Amniotic epithelial cell (primary cell): ENCODE measurements at regions not wholly inside any gene's neighbourhood (a gene's known extent, or its start where the extent isn't known, plus 50 kb on each side); places are given as distances from the start of the nearest gene placed in this dataset.

Experiments
- DNase-seq: peaks from one replicate; pipeline ENCODE4 v3.0.0-alpha.2; 2010; ENCODE audit warnings: low read depth

- no peak for DNase-seq
These were observed 104.6 kb upstream of the AKIRIN2 start for GRCh38 chr6:87806635-87807034.

DNA sequence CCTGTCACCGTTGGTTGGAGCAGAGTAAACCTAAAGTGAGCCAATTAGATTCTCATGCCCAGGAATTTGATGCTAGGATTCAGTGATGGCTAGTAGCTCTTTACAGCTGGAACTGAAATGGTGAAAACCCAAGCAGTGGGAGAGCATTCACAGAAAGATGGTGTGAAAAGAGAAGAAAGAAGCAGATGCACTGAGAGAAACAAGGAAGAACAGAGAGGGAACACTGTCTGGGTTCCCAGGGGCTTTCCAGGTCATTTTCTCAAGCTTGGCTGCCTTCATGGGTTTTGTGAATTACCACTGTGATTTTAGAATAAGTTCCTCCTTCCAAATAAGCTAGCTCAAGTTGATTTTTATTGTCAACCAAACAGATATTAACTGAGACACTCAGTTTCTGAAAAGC is 104.1 kb upstream of the AKIRIN2 start:
- DNase-seq: no peak

DNA sequence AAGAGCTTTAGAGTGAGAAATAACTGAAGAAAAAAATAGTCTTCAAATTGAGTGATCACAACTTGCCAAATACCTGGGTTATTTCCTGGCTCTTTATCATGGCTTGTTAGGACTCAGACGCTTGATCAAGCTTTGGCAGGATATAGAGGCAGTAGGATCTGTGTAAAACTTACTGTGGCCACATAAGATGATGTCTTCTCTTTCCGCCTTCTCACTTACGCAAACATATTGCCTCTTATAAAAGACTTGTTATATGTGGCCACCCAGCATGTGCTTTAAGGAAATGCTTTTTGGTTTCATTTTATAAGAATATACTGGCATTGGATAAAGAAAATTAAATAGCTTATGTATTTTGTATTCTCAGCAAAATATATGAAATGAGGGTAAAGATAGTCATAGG is 101.8 kb upstream of the AKIRIN2 start:
- DNase-seq: no peak

DNA sequence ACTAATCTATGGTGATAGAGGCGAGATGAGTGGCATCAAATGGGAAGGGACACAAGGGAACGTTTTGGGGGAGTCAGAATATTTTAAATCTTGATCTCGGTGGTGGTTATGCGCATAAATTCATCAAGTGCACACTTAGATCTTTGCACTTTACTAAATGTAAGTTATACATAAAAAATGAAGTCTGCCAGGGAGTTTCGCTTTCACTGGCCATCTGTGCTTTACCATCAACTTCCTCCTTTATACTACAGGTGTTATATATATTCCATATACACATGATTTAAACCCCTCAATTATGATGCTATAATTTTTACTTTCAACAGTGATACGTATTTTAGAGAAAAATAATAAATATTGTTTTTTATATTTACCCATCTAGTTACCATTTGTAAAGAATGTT is 97.6 kb upstream of the AKIRIN2 start:
- DNase-seq: no peak

DNA sequence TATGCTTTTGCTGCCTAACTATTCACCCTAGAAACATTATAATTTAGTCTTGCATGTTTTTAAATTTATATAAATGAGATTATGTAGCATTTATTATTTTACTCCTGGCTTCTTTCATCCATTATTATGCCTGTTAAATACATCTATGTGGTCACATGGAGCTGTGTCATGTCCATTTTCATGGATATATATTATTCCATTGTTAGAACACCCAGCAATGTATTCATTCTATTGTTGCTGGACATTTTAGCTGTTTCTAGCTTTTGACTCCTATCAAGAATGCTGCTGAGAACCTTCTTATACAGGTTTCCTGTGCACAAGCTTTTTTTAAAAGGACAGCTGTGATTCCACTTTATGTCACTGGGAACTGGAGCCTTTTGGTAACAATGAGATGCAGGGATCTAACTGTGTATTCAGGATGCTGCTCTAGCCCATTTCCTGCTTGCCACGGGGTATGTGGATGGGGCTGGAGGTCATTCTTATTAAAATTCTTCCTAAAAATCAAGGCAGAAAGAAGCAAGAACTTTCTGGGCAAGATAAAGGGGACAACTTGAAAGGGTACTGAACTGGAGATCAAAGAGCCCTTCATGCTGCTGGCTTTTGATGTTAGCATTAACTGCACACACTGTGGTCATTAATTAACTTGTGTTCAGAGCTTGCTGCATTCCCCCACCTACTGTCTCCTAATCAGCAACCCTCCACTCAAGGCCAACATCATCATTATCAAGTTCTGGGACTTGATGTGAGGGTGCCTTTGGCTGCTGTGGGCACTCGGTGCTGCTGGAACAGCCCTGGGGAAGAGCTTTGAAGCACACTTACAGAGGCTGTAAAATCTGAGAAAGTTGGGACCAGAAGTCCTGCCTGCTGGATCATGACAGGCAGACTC is 96.6 kb upstream of the AKIRIN2 start:
- no peak for DNase-seq

- no peak for DNase-seq
These were observed 93.2 kb upstream of the AKIRIN2 start for GRCh38 chr6:87794922-87795885.

DNA sequence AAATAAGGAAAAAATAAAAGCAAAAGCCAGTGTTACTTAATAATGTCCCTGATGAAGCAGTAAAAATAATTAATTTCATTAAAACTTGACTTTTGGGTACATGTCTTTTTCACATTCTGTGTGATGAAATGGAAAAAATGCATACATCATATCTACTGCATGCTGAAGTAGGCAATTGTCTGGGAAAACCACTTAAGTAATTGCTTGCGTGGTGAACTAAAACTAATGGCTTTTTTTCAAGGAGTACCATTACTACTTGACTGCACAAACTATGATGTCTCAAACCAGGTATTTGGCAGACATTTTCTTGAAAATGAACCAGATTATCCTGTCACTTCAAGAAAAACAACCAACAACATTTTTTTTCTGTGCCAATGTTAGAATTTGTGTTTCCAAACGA is 91.3 kb upstream of the AKIRIN2 start:
- no peak for DNase-seq

DNA sequence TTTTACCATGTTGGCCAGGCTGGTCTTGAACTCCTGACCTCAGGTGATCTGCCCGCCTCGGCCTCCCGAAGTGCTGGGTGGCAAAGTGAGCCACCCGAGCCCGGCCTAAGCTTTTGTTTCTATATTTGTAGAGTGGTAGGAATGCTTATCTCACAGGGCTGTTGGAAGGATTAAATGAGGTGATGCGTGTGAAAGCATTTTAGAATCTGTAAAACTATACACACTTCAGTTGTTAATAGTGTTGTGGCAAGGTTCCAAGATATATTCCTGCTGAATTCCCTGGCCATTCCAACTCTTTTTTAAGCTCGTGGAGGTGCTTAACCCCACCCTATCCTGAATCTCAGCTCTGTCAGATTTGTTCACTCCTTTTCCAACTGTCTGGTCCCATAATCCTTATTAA is 89.9 kb upstream of the AKIRIN2 start:
- no peak for DNase-seq

GRCh38 chr6:87791485-87791884 is 89.5 kb upstream of the AKIRIN2 start:
- DNase-seq: no peak

DNA sequence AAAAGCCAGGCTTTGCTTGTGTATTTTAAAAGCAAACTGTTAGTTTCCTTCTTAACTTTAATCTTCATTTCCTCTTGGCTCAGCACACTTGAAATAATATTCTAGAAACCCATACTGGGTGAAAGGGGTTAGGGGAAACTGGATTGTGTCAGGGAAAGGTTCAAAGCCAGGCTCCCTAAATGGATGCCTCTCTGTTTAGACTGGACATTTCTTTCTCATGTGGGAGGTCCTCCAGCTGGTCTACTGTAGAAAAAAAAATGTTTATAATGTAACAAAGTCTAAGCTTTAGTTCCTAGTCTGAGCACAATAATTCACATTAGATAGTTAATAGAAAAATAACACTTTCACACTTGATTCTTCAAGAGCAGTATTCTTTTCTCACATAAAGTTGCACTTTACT is 89.0 kb upstream of the AKIRIN2 start:
- no peak for DNase-seq

- DNase-seq: no peak
These were observed 87.9 kb upstream of the AKIRIN2 start for GRCh38 chr6:87789900-87790290.

- DNase-seq: peak; percentile 55
These were observed 87.3 kb upstream of the AKIRIN2 start for GRCh38 chr6:87789198-87789899.

- no peak for DNase-seq
These were observed 86.1 kb upstream of the AKIRIN2 start for GRCh38 chr6:87788141-87788540.

GRCh38 chr6:87785229-87785862 is 83.3 kb upstream of the AKIRIN2 start:
- DNase-seq: no peak

DNA sequence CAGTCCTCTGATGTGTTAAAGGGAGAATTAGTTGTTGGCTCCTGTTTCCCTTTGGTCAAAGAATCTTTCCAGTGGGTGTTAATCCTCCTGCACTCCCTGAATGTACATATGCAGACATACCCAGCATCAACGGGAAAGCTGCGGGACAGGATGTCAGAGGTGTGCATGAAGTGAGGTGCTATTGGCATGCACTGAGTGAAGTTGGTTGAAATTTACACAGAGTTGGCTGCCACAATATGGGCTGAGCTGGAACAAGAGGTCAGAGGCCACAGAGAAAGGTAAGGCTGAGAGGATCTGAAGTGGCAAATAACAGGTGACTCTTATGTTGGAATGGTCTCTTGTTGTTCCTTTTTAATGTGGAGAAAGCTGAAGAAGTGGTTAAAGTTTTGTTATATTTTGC is 82.7 kb upstream of the AKIRIN2 start:
- no peak for DNase-seq

DNA sequence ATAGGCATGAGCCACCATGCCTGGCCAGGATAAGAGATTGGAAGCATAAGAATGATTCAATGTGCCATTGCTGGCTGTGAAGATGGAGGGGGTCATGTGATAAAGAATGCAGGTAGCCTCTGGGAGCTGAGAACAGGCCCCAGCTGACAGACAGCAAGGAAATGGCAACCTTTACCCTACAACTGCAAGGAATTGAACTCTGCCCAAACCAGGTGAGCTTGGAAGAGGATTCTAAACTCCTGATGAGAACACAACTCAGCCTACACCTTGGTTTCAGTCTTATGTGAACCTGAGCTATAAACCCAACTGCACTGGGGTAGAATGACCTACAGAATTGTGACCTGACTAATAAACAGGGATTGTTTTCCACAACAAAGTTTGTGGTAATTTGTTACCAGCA is 82.0 kb upstream of the AKIRIN2 start:
- DNase-seq: no peak

GRCh38 chr6:87779542-87779941 is 77.5 kb upstream of the AKIRIN2 start:
- DNase-seq: no peak

DNA sequence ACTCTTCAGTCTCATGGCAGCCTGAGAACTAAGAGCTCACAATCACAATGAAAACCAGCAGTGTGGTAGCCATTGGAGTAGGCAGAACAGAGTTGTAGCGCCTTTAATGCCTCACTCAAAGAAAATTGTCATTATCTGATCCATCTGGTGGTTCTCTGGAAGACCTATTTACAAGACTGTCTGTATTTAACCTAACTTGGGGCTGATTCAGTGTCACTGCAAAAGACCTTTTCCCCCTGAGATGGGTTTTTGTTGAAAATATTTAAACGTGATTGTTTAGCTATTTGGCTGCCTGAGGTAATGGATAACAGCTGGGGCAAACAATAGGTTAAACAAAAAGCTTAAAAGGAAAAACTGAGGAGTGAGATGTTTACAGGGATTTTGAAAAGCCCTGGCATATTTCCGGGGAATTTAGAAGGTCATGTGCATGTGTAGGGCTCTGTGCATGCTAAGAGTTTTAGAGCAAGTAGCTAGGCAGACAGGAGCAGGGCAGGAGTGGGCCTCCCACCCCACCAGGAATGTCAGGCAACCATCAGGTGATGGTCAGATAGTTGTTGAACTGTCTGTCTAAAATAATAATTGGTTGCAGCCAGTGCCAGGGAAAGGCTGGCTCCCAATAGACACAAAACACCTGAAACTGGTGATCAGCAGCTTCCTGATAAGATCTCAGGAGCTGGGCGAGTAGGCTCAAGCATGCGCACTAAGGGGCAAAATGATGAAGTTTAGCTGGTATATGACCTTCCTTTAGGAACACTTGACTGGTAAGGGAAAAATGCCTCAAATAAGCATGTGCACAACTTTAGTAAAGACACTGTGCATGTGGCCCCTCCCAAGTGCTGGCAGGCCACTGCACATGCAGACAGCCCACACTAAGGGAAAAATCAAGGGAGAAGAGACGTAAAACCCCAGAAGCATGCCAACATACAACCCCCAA is 70.8 kb upstream of the AKIRIN2 start:
- no peak for DNase-seq

DNA sequence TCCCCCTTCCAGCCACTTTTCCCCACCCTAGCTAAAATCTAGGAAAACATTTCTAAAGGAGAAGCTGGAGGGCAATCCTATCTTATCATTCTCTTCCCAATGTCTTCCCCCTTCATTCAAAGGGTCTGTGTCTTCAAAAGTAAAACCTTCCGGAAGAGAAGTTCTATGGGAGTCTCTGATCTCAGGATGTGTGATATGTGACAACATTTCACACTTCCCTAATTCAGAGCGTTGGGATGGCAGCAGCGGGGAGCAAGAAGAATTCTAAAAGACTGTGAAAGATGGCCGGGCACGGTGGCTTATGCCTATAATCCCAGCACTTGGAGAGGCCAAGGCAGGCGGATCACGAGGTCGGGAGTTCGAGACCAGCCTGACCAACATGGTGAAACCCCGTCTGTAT is 65.4 kb upstream of the AKIRIN2 start:
- DNase-seq: no peak

DNA sequence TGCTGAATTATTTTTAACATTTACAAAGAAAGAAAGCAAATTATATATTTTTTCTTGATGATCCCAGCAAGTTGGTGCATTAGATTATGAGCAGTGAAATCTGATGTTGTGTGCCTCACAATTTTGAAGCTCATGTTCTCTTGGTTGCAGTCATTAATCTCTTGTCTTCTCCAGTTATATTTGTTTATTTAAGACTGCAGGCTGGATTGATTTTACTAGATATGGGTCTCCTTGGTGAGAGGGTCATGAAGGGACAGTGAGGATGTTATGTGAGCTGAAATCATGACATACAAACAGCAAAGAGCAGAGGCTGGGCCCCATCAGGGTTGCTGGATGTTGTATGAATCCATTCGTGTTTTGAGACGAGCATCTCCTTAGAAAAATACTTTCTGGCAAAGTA is 64.2 kb upstream of the AKIRIN2 start:
- DNase-seq: no peak

- DNase-seq: no peak
These were observed 61.9 kb upstream of the AKIRIN2 start for GRCh38 chr6:87763901-87764300.
